Mesothelial cell of epicardium (in vitro differentiated cells): ENCODE measurements at regions not wholly inside any gene's neighbourhood (a gene's known extent, or its start where the extent isn't known, plus 50 kb on each side); places are given as distances from the start of the nearest gene placed in this dataset.

Experiments used
- DNase-seq, 2 experiments: peaks; one replicate each; pipeline ENCODE4 v3.0.0; 2021; ENCODE audit warnings: low spot score in 2 of 2; ENCODE audit not compliant: unreplicated experiment in 2 of 2
- H3K27ac Mint-ChIP-seq: 2 replicates; pipeline ENCODE4 v1.8.0; 2021; ENCODE audit warnings: mixed read lengths
- H3K27me3 Mint-ChIP-seq: 2 replicates; pipeline ENCODE4 v1.8.0; 2021; ENCODE audit warnings: low read depth, mixed read lengths
- H3K36me3 Mint-ChIP-seq: 2 replicates; pipeline ENCODE4 v1.8.0; 2021; ENCODE audit warnings: mixed read lengths
- H3K4me1 Mint-ChIP-seq: 2 replicates; pipeline ENCODE4 v1.8.0; 2021; ENCODE audit warnings: mixed read lengths
- H3K4me3 Mint-ChIP-seq: 2 replicates; pipeline ENCODE4 v1.8.0; 2021; ENCODE audit warnings: mild to moderate bottlenecking, moderate library complexity, mixed read lengths
- H3K9me3 Mint-ChIP-seq: 2 replicates; pipeline ENCODE4 v1.8.0; 2021; ENCODE audit warnings: mixed read lengths
- TF ChIP-seq, protein P1 (sequence below): fragments of 200-600 bp; sonication (generic); IDR thresholded peaks from one replicate; pipeline ENCODE4 v1.5.0; 2021; ENCODE audit warnings: antibody characterized with exemption; ENCODE audit not compliant: unreplicated experiment

DNA sequence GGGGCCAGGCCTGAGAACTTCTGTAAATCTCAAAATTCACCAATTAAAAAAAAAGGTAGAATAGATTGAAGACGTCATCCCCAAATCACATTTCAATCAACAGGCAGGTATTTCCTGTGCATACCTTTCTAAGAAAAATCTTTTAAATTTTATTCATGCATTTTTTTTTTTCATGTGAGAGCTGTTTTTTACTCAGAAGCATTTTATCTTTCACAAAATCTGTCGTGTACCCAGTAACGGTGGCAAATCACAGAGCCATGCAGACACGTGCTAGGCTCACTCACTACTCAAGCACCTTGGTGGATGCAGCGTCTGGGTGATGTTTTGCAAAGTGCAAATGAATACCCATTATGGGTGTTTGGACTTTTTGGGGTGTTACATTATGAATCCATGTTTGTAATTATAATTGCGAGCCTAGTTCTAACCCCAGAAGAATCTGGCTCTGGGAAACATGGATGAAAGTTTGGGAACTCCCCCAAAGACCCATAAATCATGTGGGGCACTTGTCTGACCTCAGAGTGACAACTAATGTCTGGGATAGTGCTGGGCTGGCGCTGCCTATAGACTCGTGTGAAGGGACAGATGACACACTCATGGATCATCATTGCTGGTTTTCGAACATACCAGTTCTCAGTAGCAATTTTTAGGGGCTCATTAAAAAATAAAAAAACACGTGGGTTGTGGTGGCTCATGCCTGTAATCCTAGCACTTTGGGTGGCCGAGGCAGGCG is 335.2 kb downstream of the LPIN1 start:
- peaks cover 31% of the 10 kb centered on the region for H3K27me3 Mint-ChIP-seq
- no peak overlapping the region for H3K4me3 Mint-ChIP-seq
- TF ChIP-seq, protein P1, sequence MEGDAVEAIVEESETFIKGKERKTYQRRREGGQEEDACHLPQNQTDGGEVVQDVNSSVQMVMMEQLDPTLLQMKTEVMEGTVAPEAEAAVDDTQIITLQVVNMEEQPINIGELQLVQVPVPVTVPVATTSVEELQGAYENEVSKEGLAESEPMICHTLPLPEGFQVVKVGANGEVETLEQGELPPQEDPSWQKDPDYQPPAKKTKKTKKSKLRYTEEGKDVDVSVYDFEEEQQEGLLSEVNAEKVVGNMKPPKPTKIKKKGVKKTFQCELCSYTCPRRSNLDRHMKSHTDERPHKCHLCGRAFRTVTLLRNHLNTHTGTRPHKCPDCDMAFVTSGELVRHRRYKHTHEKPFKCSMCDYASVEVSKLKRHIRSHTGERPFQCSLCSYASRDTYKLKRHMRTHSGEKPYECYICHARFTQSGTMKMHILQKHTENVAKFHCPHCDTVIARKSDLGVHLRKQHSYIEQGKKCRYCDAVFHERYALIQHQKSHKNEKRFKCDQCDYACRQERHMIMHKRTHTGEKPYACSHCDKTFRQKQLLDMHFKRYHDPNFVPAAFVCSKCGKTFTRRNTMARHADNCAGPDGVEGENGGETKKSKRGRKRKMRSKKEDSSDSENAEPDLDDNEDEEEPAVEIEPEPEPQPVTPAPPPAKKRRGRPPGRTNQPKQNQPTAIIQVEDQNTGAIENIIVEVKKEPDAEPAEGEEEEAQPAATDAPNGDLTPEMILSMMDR, result no peak
- DNase-seq, result no peak
- no peaks in the 10 kb centered on the region for H3K36me3 Mint-ChIP-seq
- H3K27ac Mint-ChIP-seq, result no peak overlapping the region
- no peaks in the 10 kb centered on the region for H3K9me3 Mint-ChIP-seq
- H3K4me1 Mint-ChIP-seq, result peaks cover 10% of the 10 kb centered on the region

DNA sequence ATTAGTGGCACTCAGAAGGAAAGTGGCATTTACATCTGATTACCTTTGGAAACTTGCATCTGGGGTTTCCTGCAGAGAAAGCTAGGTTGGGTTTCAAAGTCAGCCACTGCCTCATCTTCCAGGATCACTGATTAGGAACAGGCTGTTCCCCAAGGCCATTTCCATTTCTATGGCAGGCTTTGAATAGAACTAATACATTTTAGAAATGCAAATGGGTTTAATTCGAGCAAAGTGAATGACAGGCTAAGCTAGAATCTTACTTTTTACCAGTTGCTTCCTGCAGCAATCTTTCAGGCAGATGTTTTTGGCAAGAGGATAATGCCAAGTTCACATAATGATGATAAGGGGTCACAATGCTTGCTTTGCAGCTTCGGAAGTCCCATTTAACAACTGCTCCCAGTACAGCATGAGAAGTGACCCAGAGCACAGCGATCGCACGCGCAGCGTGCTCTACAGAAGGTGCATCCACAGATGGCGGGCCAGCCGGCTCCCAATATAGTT is 336.7 kb downstream of the LPIN1 start:
- H3K36me3 Mint-ChIP-seq, result no peaks in the 10 kb centered on the region
- H3K9me3 Mint-ChIP-seq, result peaks cover 10% of the 10 kb centered on the region
- H3K27me3 Mint-ChIP-seq, result peaks cover 29% of the 10 kb centered on the region
- no peak for DNase-seq
- no peak overlapping the region for H3K4me3 Mint-ChIP-seq
- no peaks in the 10 kb centered on the region for H3K4me1 Mint-ChIP-seq
- no peak overlapping the region for H3K27ac Mint-ChIP-seq
- TF ChIP-seq, protein P1, result no peak

DNA sequence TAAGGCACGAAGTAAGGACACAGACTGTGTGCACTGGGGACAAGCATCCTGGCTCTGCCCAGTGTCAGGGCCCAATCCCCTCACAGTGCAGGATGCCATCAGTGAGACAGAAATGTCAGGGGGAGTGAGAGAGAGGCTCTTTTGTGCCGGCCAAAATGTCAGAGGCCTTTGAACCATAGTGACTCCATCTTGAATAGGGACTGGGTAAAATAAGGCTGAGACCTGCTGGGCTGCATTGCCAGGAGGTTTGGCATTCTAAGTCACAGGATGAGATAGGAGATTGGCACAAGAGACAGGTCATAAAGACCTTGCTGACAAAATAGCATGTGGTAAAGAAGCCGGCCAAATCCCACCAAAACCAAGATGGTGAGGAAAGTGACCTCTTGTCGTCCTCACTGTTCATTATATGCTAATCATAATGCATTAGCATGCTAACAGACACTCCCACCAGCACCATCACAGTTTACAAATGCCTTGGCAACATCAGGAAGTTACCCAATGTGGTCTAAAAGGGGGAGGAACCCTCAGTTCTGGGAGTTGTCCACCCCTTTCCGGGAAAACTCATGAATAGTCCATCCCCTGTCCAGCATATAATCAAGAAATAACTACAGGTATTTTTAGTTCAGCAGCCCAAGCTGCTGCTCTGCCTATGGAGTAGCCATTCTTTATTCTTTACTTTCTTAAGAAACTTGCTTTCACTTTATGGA is 337.4 kb downstream of the LPIN1 start:
- Mint-ChIP-seq H3K36me3 (no peaks in the 10 kb centered on the region), H3K4me3 (no peak overlapping the region), H3K9me3 (peaks cover 14% of the 10 kb centered on the region), H3K4me1 (no peaks in the 10 kb centered on the region), H3K27ac (no peak overlapping the region), H3K27me3 (peaks cover 26% of the 10 kb centered on the region)
- TF ChIP-seq, protein P1, result no peak
- no peak for DNase-seq

DNA sequence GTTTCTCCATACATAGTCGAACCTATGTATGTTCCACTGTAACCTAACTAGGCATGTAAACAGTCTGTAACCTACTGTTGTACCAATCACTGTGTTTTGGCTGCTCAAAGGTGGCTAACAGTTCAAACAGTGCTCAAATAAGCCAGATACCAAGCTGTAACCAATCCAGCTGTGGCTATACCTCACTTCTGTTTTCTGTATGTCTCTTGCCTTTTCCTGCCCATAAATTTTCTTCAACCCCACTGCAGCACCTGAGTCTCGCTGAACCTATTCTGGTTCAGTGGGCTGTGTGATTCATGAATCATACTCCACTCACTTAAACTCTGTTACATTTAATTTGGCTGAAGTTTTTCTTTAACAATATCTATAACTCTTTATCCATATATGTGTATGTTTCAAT is 340.7 kb downstream of the LPIN1 start:
- H3K27me3 Mint-ChIP-seq, result peaks cover 22% of the 10 kb centered on the region
- peaks cover 11% of the 10 kb centered on the region for H3K4me1 Mint-ChIP-seq
- no peak for DNase-seq
- H3K4me3 Mint-ChIP-seq, result no peak overlapping the region
- H3K27ac Mint-ChIP-seq, result no peak overlapping the region
- TF ChIP-seq, protein P1, result no peak
- peaks cover 15% of the 10 kb centered on the region for H3K9me3 Mint-ChIP-seq
- H3K36me3 Mint-ChIP-seq, result no peaks in the 10 kb centered on the region

DNA sequence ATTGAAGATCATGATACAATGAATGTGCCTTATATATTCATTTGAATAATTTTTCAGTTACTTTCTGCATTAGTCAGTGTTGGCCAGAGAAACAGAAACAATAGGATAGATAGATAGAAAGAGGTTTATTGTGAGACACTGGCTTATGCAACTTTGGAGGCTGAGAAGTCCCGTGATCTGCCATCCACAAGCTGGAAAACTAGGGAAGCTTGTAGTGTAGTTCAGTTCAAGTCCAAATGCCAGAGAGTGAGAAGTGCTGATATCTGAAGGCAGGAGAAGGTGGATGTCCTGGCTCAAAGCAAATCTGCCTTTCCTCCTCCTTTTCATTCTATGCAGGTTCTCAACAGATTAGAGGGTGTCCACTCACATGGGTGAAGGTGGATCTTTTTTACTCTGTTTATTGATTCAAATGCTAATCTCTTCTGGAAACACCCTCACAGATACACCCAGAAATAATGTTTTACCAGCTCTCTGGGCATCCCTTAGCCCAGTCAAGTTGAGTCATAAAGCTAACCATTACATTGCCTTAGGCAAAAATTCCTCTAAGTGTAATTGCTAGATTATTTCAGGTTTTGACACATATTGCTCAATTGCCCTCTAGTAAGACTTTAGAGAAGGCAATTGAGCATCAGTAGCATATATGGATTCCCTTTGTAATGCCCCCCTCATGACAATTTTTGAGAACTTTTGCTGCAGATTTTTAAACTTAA is 341.4 kb downstream of the LPIN1 start:
- Mint-ChIP-seq H3K27me3 (peaks cover 17% of the 10 kb centered on the region), H3K36me3 (no peaks in the 10 kb centered on the region), H3K4me3 (no peak overlapping the region), H3K4me1 (peaks cover 11% of the 10 kb centered on the region), H3K27ac (no peak overlapping the region), H3K9me3 (peaks cover 15% of the 10 kb centered on the region)
- DNase-seq, result no peak
- TF ChIP-seq, protein P1, result no peak
